Osteocyte (in vitro differentiated cells): ENCODE measurements at regions not wholly inside any gene's neighbourhood (a gene's known extent, or its start where the extent isn't known, plus 50 kb on each side); places are given as distances from the start of the nearest gene placed in this dataset.

Source experiments
- DNase-seq: peaks from one replicate; pipeline ENCODE4 v3.0.0; 2021; ENCODE audit warnings: mixed read lengths; ENCODE audit not compliant: unreplicated experiment; ENCODE audit errors: extremely low spot score
- H3K27ac Mint-ChIP-seq: one replicate; pipeline ENCODE4 v1.8.0; 2021; ENCODE audit warnings: mild to moderate bottlenecking, mixed read lengths; ENCODE audit not compliant: unreplicated experiment
- H3K27me3 Mint-ChIP-seq: one replicate; pipeline ENCODE4 v1.8.0; 2021; ENCODE audit warnings: mixed read lengths; ENCODE audit not compliant: unreplicated experiment
- H3K36me3 Mint-ChIP-seq: one replicate; pipeline ENCODE4 v1.8.0; 2021; ENCODE audit warnings: mixed read lengths; ENCODE audit not compliant: unreplicated experiment
- H3K4me1 Mint-ChIP-seq: one replicate; pipeline ENCODE4 v1.8.0; 2021; ENCODE audit warnings: mixed read lengths; ENCODE audit not compliant: unreplicated experiment
- H3K4me3 Mint-ChIP-seq: one replicate; pipeline ENCODE4 v1.8.0; 2021; ENCODE audit warnings: mild to moderate bottlenecking, moderate library complexity, mixed read lengths; ENCODE audit not compliant: unreplicated experiment
- H3K9me3 Mint-ChIP-seq: one replicate; pipeline ENCODE4 v1.8.0; 2021; ENCODE audit warnings: mixed read lengths; ENCODE audit not compliant: unreplicated experiment
- CTCF ChIP-seq: fragments of 200-600 bp; sonication (generic); IDR thresholded peaks from 2 replicates; pipeline ENCODE4 v1.5.0; 2021; ENCODE audit warnings: antibody characterized with exemption, mild to moderate bottlenecking, moderate library complexity

GRCh38 chr20:23228912-23229311 lies 121.7 kb upstream of the NXT1 start:
- no peaks in the 10 kb centered on the region for H3K9me3 Mint-ChIP-seq
- H3K27ac Mint-ChIP-seq, result no peak overlapping the region
- H3K36me3 Mint-ChIP-seq, result no peaks in the 10 kb centered on the region
- H3K4me3 Mint-ChIP-seq, result no peak overlapping the region
- TF ChIP-seq CTCF, result no peak
- no peak for DNase-seq
- peaks cover 9% of the 10 kb centered on the region for H3K4me1 Mint-ChIP-seq
- H3K27me3 Mint-ChIP-seq, result no peaks in the 10 kb centered on the region

GRCh38 chr20:23227976-23228375 lies 122.6 kb upstream of the NXT1 start:
- H3K4me3 Mint-ChIP-seq, result no peak overlapping the region
- TF ChIP-seq CTCF, result no peak
- H3K36me3 Mint-ChIP-seq, result no peaks in the 10 kb centered on the region
- H3K9me3 Mint-ChIP-seq, result no peaks in the 10 kb centered on the region
- H3K27me3 Mint-ChIP-seq, result no peaks in the 10 kb centered on the region
- H3K4me1 Mint-ChIP-seq, result peaks cover 9% of the 10 kb centered on the region
- no peak overlapping the region for H3K27ac Mint-ChIP-seq
- no peak for DNase-seq

- DNase-seq, result no peak
- no peaks in the 10 kb centered on the region for H3K27me3 Mint-ChIP-seq
- TF ChIP-seq CTCF, result no peak
- H3K9me3 Mint-ChIP-seq, result peaks cover 1% of the 10 kb centered on the region
- H3K36me3 Mint-ChIP-seq, result no peaks in the 10 kb centered on the region
- H3K27ac Mint-ChIP-seq, result no peak overlapping the region
- H3K4me3 Mint-ChIP-seq, result no peak overlapping the region
- peaks cover 9% of the 10 kb centered on the region for H3K4me1 Mint-ChIP-seq
Measured at GRCh38 chr20:23227274-23227673, 123.3 kb upstream of the NXT1 start.

GRCh38 chr20:23226612-23227265 lies 123.9 kb upstream of the NXT1 start:
- peaks cover 2% of the 10 kb centered on the region for H3K27me3 Mint-ChIP-seq

More at GRCh38 chr20:23226612-23227265, 123.9 kb upstream of the NXT1 start:
- no peak overlapping the region for H3K27ac Mint-ChIP-seq
- DNase-seq, result peak; percentile 38
- H3K4me3 Mint-ChIP-seq, result no peak overlapping the region
- H3K4me1 Mint-ChIP-seq, result peaks cover 8% of the 10 kb centered on the region
- no peak for TF ChIP-seq CTCF
- H3K9me3 Mint-ChIP-seq, result peaks cover 6% of the 10 kb centered on the region
- H3K36me3 Mint-ChIP-seq, result peaks cover 1% of the 10 kb centered on the region
